Loucy (cell line): ENCODE measurements at regions not wholly inside any gene's neighbourhood (a gene's known extent, or its start where the extent isn't known, plus 50 kb on each side); places are given as distances from the start of the nearest gene placed in this dataset.

ENCODE experiments used
- H2AFZ ChIP-seq: fragments of 200-600 bp; sonication (generic); 2 replicates; pipeline ENCODE4 v1.6.0; 2016; ENCODE audit warnings: antibody characterized with exemption, mild to moderate bottlenecking, low read length, moderate library complexity
- H3F3A ChIP-seq: fragments of 200-600 bp; 2 replicates; pipeline ENCODE4 v1.6.0; 2016; ENCODE audit warnings: antibody characterized with exemption, low read depth, mild to moderate bottlenecking
- H3K27me3 ChIP-seq: fragments of 200-600 bp; sonication (generic); 2 replicates; pipeline ENCODE4 v1.6.1; 2014; ENCODE audit warnings: low read length, mild to moderate bottlenecking; ENCODE audit not compliant: insufficient read depth, poor library complexity, severe bottlenecking
- H3K36me3 ChIP-seq: fragments of 200-600 bp; sonication (generic); 2 replicates; pipeline ENCODE4 v1.6.1; 2016; ENCODE audit warnings: low read length; ENCODE audit not compliant: insufficient read depth
- H3K4me1 ChIP-seq: fragments of 200-600 bp; sonication (generic); 2 replicates; pipeline ENCODE4 v1.5.1; 2014; ENCODE audit warnings: low read length, mild to moderate bottlenecking; ENCODE audit not compliant: insufficient read depth, poor library complexity, severe bottlenecking
- H3K4me2 ChIP-seq: fragments of 200-600 bp; sonication (generic); 2 replicates; pipeline ENCODE4 v1.6.0; 2014; ENCODE audit warnings: antibody characterized with exemption, low read length, low read depth, mild to moderate bottlenecking; ENCODE audit not compliant: poor library complexity, severe bottlenecking
- H3K4me3 ChIP-seq: fragments of 200-600 bp; sonication (generic); 2 replicates; pipeline ENCODE4 v1.5.1; 2014; ENCODE audit warnings: low read length, mild to moderate bottlenecking, mixed read lengths; ENCODE audit not compliant: poor library complexity, severe bottlenecking
- H3K79me2 ChIP-seq: fragments of 200-600 bp; sonication (generic); 2 replicates; pipeline ENCODE4 v1.6.1; 2014; ENCODE audit warnings: low read length; ENCODE audit not compliant: insufficient read depth
- H3K9ac ChIP-seq: fragments of 200-600 bp; sonication (generic); 2 replicates; pipeline ENCODE4 v1.6.0; 2014; ENCODE audit warnings: mild to moderate bottlenecking, low read depth, low read length, moderate library complexity; ENCODE audit not compliant: poor library complexity, severe bottlenecking
- H3K9me2 ChIP-seq: fragments of 200-600 bp; sonication (generic); replicated peaks from 2 replicates; pipeline ENCODE4 v1.6.1; 2016; ENCODE audit warnings: low read depth, low read length, mixed read lengths
- H3K9me3 ChIP-seq: fragments of 200-600 bp; sonication (generic); 2 replicates; pipeline ENCODE4 v1.6.1; 2014; ENCODE audit warnings: mild to moderate bottlenecking, antibody characterized with exemption, low read length, low read depth; ENCODE audit not compliant: insufficient read depth
- H4K20me1 ChIP-seq: fragments of 200-600 bp; sonication (generic); 2 replicates; pipeline ENCODE4 v1.6.0; 2014; ENCODE audit warnings: antibody characterized with exemption, low read length, mild to moderate bottlenecking; ENCODE audit not compliant: insufficient read depth, poor library complexity, severe bottlenecking
- EZH2phosphoT487 ChIP-seq: fragments of 200-600 bp; IDR thresholded peaks from 2 replicates; pipeline ENCODE4 v1.6.1; 2018; ENCODE audit warnings: antibody characterized with exemption, mild to moderate bottlenecking, moderate library complexity, borderline replicate concordance
- TF ChIP-seq, protein P1 (sequence below): fragments of 200-600 bp; sonication (generic); conservative IDR thresholded peaks from 2 replicates; pipeline ENCODE4 v1.5.1; 2014; ENCODE audit warnings: mild to moderate bottlenecking, antibody characterized with exemption, low read length

DNA sequence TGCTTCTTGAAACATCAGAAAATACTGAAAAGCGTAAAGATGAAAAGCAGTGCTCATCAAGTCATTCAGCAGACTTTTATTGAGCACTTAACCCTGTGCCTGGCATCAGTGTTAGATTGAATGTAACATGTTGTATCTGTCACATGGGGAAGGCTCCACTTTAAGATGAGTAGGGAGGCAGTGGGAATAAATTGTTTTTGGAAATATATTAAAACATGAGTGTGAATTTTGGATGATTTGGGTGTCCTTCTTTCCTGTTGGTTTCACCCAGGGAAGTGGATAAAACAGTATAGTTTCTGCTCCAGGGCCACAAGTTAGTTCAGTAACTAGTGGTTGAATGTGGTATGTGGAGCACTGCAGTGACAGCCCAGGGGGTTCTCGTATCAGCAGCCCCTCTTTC is 301.4 kb upstream of the TPM1 start:
- TF ChIP-seq, protein P1, sequence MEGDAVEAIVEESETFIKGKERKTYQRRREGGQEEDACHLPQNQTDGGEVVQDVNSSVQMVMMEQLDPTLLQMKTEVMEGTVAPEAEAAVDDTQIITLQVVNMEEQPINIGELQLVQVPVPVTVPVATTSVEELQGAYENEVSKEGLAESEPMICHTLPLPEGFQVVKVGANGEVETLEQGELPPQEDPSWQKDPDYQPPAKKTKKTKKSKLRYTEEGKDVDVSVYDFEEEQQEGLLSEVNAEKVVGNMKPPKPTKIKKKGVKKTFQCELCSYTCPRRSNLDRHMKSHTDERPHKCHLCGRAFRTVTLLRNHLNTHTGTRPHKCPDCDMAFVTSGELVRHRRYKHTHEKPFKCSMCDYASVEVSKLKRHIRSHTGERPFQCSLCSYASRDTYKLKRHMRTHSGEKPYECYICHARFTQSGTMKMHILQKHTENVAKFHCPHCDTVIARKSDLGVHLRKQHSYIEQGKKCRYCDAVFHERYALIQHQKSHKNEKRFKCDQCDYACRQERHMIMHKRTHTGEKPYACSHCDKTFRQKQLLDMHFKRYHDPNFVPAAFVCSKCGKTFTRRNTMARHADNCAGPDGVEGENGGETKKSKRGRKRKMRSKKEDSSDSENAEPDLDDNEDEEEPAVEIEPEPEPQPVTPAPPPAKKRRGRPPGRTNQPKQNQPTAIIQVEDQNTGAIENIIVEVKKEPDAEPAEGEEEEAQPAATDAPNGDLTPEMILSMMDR: no peak
- no peak for TF ChIP-seq EZH2phosphoT487
- Histone ChIP-seq H3K79me2 (no peaks in the 10 kb centered on the region), H3K4me3 (no peak overlapping the region), H3K9ac (no peak overlapping the region), H3K9me3 (no peaks in the 10 kb centered on the region), H3K27me3 (no peaks in the 10 kb centered on the region), H2AFZ (no peak overlapping the region), H3K4me1 (peaks cover 4% of the 10 kb centered on the region), H3K9me2 (no peaks in the 10 kb centered on the region), H3K4me2 (no peak overlapping the region), H3F3A (no peaks in the 10 kb centered on the region), H4K20me1 (no peaks in the 10 kb centered on the region), H3K36me3 (no peaks in the 10 kb centered on the region)

DNA sequence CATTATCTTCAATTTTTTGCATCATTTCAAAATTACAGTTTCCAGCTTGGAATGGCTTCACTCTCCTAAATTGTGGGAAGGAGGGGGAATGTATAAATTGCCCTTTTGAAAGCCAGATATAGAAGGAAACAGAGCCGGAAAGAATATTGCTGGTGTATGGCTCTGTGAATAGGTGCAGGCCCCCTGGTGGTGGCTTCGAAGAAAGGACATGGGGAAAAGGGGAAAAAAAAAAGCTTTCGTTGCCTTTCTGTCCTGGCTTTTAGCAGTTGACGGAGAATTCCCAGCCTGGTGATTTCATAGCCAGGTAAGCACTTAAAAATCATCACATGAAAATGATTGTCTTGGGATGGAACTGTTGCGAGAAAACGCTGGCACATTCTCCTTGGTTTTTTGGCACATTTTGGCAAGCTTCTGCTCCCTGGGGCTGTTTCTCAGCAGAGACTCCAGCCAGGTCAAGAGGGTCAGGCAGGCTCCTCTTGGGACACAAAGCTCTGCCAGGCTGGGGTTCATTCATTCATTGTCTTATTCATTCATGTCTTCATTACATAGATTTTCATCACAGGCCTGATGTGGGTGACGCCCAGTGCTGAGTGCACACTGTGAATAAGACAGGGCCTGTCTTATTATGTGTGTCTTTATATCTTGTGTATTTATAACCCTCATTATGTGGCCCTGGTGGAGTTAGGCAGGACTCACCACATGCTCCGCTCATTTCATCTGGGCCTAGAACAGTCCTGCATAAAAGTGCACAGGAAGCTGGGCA is 300.0 kb upstream of the TPM1 start:
- H3K9me3 ChIP-seq: no peaks in the 10 kb centered on the region
- TF ChIP-seq EZH2phosphoT487: no peak
- TF ChIP-seq, protein P1: peak; percentile 89
- no peaks in the 10 kb centered on the region for H3K36me3 ChIP-seq
- no peaks in the 10 kb centered on the region for H3K27me3 ChIP-seq
- no peaks in the 10 kb centered on the region for H3K79me2 ChIP-seq
- peaks cover 4% of the 10 kb centered on the region for H3K4me1 ChIP-seq
- no peaks in the 10 kb centered on the region for H3F3A ChIP-seq
- no peaks in the 10 kb centered on the region for H4K20me1 ChIP-seq
- H3K4me2 ChIP-seq: peak overlapping the region; percentile 73
- peak overlapping the region; percentile 67 for H3K4me3 ChIP-seq
- no peaks in the 10 kb centered on the region for H3K9me2 ChIP-seq
- H2AFZ ChIP-seq: peak overlapping the region; percentile 99
- peak overlapping the region; percentile 46 for H3K9ac ChIP-seq

DNA sequence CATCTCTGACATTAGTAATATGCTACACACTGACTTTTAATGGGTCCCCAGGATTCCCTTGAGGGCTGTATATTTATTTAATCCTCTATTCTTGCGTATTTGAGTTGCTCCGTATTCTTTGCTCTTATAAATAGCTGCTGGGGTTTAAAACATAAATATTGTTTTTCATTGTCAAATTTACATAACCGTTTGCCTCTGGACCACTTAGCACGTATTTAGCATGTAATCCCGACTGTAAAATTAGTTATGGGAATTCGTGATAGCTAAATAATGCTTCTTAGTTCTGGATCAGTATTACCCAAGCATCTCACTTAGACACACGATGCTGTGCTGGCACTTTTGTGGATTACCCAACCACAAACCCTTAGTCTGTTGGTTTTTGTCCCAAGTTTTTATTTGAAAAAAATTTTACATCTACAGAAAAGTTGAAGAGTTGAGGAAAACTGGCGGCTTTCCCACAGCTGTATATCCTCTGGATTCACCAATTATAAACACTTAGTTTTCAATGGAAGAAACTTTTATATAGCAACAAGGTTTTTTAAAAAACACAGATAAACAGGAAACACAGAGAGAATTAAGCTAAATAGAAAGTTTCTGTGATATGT is 296.8 kb upstream of the TPM1 start:
- H3K9me3 ChIP-seq: no peaks in the 10 kb centered on the region
- H3K79me2 ChIP-seq: no peaks in the 10 kb centered on the region
- H3K36me3 ChIP-seq: no peaks in the 10 kb centered on the region
- H3K9ac ChIP-seq: no peak overlapping the region
- no peak for TF ChIP-seq EZH2phosphoT487
- TF ChIP-seq, protein P1: no peak
- H2AFZ ChIP-seq: no peak overlapping the region
- no peaks in the 10 kb centered on the region for H3K27me3 ChIP-seq
- H3K9me2 ChIP-seq: no peaks in the 10 kb centered on the region
- H3K4me2 ChIP-seq: no peak overlapping the region
- no peak overlapping the region for H3K4me3 ChIP-seq
- H3K4me1 ChIP-seq: peaks cover 4% of the 10 kb centered on the region
- no peaks in the 10 kb centered on the region for H3F3A ChIP-seq
- no peaks in the 10 kb centered on the region for H4K20me1 ChIP-seq
